ENCODE measurements at regions not wholly inside any gene's neighbourhood (a gene's known extent, or its start where the extent isn't known, plus 50 kb on each side); places are given as distances from the start of the nearest gene placed in this dataset.

DNA sequence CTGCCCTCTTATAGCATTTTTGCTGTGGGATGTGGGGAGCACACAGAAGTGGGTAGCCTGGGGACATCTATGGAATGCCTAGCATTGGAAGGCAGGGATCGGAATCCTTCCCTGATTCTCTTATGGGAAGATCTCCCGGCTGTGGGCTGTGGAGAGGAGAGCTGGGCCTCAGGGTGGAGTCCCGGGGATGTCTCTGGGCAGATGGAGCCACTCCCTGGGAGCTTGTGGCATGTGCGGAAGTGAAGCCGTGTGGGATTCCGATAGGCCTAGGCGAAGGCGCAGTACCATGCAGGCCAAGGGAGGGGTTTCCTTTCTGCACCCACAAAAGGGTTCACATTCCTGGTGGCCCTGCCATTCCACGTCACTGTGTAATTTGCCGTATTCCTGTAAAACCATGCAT, 87.9 kb downstream of the GLI2 start (continued):
- no peak for TF ChIP-seq NPAS2 (CRISPR knock-in tag; IDR thresholded peaks at IDR 0.05; ENCODE audit: borderline replicate concordance)
- no peak for TF ChIP-seq KDM5A (IDR thresholded peaks at IDR 0.05)
- TF ChIP-seq, protein P1, sequence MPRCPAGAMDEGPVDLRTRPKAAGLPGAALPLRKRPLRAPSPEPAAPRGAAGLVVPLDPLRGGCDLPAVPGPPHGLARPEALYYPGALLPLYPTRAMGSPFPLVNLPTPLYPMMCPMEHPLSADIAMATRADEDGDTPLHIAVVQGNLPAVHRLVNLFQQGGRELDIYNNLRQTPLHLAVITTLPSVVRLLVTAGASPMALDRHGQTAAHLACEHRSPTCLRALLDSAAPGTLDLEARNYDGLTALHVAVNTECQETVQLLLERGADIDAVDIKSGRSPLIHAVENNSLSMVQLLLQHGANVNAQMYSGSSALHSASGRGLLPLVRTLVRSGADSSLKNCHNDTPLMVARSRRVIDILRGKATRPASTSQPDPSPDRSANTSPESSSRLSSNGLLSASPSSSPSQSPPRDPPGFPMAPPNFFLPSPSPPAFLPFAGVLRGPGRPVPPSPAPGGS (IDR thresholded peaks at IDR 0.05): no peak

DNA sequence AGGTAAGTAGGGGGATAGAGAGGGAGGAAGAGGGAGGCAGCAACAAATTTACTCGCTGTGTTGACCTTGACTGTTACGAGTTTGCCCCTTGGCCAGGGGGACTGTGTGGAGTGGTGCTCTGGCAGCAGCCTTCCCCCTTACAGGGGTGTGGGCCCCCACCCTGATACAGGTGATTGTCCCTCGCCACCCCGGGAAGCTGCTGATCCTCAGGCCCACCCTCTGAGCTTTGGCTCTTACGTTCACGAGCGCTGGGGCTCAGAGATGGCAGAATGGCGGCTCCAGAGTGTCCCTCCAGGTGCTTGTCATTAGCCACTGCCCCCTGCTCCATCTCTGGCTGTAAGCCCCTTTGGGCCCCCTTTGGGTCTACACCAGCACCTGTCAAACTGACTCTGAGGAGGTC, 88.6 kb downstream of the GLI2 start:
- no peak for TF ChIP-seq SMC3 (IDR thresholded peaks at IDR 0.05)
- no peak for TF ChIP-seq CEBPB (IDR thresholded peaks at IDR 0.05)
- TF ChIP-seq JUNB (IDR thresholded peaks at IDR 0.05): no peak
- no peak for TF ChIP-seq RCOR1 (IDR thresholded peaks at IDR 0.05; ENCODE audit: low read depth, low read length)
- TF ChIP-seq, protein P2, sequence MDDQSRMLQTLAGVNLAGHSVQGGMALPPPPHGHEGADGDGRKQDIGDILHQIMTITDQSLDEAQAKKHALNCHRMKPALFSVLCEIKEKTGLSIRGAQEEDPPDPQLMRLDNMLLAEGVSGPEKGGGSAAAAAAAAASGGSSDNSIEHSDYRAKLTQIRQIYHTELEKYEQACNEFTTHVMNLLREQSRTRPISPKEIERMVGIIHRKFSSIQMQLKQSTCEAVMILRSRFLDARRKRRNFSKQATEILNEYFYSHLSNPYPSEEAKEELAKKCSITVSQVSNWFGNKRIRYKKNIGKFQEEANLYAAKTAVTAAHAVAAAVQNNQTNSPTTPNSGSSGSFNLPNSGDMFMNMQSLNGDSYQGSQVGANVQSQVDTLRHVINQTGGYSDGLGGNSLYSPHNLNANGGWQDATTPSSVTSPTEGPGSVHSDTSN (IDR thresholded peaks at IDR 0.05): no peak
- TF ChIP-seq, protein P3, sequence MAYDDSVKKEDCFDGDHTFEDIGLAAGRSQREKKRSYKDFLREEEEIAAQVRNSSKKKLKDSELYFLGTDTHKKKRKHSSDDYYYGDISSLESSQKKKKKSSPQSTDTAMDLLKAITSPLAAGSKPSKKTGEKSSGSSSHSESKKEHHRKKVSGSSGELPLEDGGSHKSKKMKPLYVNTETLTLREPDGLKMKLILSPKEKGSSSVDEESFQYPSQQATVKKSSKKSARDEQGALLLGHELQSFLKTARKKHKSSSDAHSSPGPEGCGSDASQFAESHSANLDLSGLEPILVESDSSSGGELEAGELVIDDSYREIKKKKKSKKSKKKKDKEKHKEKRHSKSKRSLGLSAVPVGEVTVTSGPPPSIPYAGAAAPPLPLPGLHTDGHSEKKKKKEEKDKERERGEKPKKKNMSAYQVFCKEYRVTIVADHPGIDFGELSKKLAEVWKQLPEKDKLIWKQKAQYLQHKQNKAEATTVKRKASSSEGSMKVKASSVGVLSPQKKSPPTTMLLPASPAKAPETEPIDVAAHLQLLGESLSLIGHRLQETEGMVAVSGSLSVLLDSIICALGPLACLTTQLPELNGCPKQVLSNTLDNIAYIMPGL (CRISPR knock-in tag; IDR thresholded peaks at IDR 0.05; ENCODE audit: borderline replicate concordance): no peak
- no peak for TF ChIP-seq POLR2AphosphoS2 (conservative IDR thresholded peaks at IDR 0.05; ENCODE audit: low read length)
- no peak for TF ChIP-seq HEYL (CRISPR knock-in tag; IDR thresholded peaks at IDR 0.05)
- TF ChIP-seq, protein P4, sequence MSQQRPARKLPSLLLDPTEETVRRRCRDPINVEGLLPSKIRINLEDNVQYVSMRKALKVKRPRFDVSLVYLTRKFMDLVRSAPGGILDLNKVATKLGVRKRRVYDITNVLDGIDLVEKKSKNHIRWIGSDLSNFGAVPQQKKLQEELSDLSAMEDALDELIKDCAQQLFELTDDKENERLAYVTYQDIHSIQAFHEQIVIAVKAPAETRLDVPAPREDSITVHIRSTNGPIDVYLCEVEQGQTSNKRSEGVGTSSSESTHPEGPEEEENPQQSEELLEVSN (IDR thresholded peaks at IDR 0.05; ENCODE audit: borderline replicate concordance, low read depth): no peak
- no peak for TF ChIP-seq RNF2 (IDR thresholded peaks at IDR 0.05; ENCODE audit: borderline replicate concordance, low read depth)
- no peak for TF ChIP-seq FOSB (CRISPR knock-in tag; IDR thresholded peaks at IDR 0.05)
- no peak for TF ChIP-seq SREBF2 (IDR thresholded peaks at IDR 0.05)
- no peak for TF ChIP-seq GATA3 (IDR thresholded peaks at IDR 0.05; ENCODE audit: borderline replicate concordance)
- TF ChIP-seq MYC (IDR thresholded peaks at IDR 0.05; ENCODE audit: borderline replicate concordance, low read length): no peak
- no peak for TF ChIP-seq PHF8 (IDR thresholded peaks at IDR 0.05; ENCODE audit: borderline replicate concordance, low read depth)
- TF ChIP-seq MAZ (IDR thresholded peaks at IDR 0.05; ENCODE audit: borderline replicate concordance, low read depth, low read length): no peak
- TF ChIP-seq FOXS1 (CRISPR knock-in tag; IDR thresholded peaks at IDR 0.05): no peak
- Histone ChIP-seq H3K4me3 (no peak overlapping the region), H3K4me1 (peaks cover 8% of the 10 kb centered on the region), H3K27ac (no peak overlapping the region), H3K4me2 (no peak overlapping the region), H3K9me3 (no peaks in the 10 kb centered on the region)
- no peak for DNase-seq (ENCODE audit: low read depth in 1 of 2, low spot score in 1 of 2)
- CTCF ChIA-PET: interaction anchor here (1.1 kb wide), 1 partner anchor 247 kb away, joined by 3 read pairs; no protein-coding TSS in a partner anchor
- FAIRE-seq: no peak
- ATAC-seq: no peak
- WGBS (ENCODE audit: missing lambda C conversion rate): 96% methylated on average over 8 of the region's 8 CpGs
- POLR2A ChIA-PET: no interaction called here
